SKM-1 (cell line): ENCODE measurements at regions not wholly inside any gene's neighbourhood (a gene's known extent, or its start where the extent isn't known, plus 50 kb on each side); places are given as distances from the start of the nearest gene placed in this dataset.

ENCODE experiments used
- DNase-seq: peaks from one replicate; lab custom pipeline; 2025; ENCODE audit not compliant: unreplicated experiment; lab: John Stamatoyannopoulos, UW

DNA sequence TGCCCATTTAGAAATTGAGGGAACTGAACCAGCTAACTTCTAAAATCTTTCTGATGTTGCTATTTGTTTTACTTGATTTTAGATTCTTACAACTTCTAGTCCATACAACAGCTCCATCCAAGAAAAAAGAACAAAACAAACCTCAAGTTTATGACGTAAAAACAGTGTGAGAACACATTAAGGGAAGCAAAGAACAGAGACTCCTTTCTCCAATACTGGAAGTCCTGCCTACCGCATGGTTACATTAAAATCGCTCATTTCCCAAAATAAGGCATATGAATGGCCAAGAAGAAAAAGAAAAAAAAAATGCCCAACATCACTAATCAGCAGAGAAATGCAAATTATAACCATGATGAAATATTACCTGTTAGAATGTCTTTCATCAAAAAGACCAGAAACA lies 110.0 kb downstream of the TRIB2 start:
- no peak for DNase-seq

- no peak for DNase-seq
Observed at GRCh38 chr2:12827721-12828120, 111.0 kb downstream of the TRIB2 start.

GRCh38 chr2:12828980-12829379 lies 112.2 kb downstream of the TRIB2 start:
- no peak for DNase-seq

GRCh38 chr2:12831016-12831415 lies 114.3 kb downstream of the TRIB2 start:
- no peak for DNase-seq

DNA sequence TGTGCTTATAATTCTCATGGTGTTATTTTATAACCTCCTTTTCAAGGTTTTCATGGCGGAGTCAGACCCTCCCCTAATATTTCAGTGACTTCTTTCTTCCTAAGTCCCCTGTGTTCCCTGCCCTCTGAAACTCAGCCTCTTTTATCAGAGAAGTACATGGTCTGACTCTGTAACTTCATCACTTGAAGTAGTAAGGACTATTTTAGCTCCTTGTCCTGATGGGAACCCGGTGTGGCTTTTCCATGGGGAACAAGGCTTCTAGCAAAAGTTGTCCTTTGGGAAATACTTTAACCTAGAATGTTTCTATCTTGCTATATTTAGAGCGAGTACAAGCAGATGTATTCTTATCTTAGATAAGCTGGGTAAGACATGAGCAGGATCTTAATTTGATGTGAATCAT lies 117.5 kb downstream of the TRIB2 start:
- no peak for DNase-seq

DNA sequence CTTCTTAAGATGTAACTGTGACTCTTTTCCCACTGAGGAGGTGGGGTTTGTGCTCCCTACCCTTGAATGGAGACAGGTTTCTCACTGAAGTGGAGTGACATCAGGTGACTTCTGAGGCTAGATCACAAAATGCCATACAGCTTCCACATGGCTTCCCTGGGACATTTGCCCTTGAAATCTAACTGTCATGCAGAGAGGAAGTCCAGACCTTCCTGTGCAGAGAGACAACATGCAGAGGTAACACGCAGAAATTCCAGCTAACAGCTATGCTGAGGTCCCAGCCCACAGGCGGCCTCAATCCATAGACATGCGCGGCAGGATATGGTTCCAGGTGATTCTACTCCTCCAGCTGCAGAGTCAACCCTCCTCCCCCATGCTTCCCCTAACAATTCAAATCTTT lies 119.0 kb downstream of the TRIB2 start:
- DNase-seq: no peak

- DNase-seq: no peak
Observed at GRCh38 chr2:12839339-12839738, 122.6 kb downstream of the TRIB2 start.

- DNase-seq: no peak
Observed at GRCh38 chr2:12841021-12841420, 124.3 kb downstream of the TRIB2 start.

DNA sequence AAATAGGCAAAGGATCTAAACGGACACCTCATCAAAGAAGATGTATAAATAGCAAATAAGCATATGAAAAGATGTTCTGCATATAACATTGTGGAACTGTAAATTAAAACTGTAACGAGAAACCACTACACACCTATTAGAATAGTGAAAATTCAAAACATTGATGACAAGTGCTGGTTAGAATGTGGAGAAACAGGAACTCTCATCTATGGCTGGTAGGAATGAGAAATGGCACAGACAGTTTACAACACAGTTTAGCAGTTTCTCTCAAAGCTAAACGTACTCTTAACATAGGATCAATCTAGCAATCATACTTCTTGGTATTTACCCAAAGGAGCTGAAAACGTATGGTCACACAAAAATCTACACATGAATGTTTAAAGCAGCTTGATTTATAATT lies 126.2 kb downstream of the TRIB2 start:
- DNase-seq: no peak

- DNase-seq: no peak
Observed at GRCh38 chr2:12844511-12844910, 127.8 kb downstream of the TRIB2 start.

DNA sequence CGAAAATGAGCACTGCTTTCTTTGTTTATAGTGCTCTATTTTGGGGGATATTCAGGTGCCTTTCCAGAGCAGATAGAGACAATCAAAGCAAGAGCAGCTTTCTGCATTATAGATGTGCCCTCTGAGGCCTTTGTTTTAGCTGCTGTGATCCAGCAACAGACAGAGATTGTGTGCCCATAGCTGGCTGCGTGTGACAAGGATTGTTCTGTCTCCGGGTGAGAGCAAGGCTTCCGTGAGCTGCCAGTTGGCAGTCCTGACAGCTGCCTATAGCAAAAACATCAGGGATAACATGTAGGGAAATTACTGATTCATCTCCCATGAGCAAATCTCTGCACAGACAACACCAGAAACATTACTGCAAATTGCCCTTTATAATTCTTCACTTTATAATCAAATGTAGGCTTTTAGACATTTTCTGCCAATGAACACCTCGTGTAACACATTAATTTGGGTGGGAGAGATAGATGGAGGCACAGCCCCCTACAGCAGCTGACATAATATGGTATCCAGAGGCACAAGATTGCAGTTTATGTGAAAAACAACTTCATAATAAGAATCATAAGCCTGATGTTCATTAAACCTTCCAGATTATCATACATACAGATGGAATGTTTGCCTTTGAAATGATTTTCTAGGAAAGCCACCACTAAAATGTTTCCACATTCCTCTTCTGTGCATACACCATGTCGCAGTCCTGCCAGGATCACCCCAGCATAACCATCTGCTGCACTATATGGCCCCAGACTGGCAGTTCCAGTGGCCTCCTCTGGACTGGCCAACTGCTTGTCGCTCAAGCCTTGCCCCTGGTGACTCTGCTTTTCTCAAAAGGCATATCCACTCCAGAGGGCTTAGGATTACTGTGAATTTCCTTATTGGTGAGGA lies 131.2 kb downstream of the TRIB2 start:
- no peak for DNase-seq

DNA sequence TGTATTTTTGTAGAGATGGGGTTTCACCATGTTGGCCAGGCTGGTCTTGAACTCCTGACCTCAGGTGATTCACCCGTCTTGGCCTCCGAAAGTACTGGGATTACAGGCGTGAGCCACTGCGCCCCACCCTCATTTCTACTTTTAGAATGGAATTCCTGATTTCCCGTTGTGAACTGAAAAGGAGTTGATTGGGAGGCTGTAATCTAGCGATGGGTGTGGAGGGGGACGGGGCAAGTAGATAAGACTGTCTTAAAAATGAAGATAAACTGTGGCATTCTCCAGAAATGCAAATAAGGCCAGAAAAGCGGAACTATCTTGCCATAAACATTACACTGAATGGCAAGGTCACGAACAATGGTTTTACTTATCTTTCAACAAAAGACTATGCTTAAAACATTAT lies 135.4 kb downstream of the TRIB2 start:
- DNase-seq: no peak

DNA sequence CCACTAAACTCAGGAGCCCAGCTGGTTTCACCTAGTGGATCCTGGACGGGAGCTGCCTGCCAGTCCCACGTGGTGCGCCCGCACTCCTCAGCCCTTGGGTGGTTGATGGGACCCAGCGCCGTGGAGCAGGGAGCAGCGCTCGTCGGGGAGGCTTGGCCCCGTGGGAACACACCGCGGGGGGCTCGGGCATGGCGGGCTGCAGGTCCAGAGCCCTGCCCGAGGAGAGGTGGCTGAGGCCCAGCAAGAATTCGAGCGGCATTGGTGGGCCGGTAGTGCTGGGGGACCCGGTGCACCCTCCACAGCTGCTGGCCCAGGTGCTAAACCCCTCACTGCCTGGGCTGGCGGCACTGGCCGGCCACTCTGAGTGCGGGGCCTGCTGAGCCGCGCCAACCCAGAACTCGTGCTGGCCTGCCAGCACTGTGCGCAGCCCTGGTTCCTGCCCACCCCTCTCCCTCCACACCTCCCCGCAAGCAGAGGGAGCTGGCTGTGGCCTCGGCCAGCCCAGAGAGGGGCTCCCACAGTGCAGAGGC lies 137.3 kb downstream of the TRIB2 start:
- no peak for DNase-seq

- DNase-seq: no peak
Observed at GRCh38 chr2:12855508-12855907, 138.8 kb downstream of the TRIB2 start.

DNA sequence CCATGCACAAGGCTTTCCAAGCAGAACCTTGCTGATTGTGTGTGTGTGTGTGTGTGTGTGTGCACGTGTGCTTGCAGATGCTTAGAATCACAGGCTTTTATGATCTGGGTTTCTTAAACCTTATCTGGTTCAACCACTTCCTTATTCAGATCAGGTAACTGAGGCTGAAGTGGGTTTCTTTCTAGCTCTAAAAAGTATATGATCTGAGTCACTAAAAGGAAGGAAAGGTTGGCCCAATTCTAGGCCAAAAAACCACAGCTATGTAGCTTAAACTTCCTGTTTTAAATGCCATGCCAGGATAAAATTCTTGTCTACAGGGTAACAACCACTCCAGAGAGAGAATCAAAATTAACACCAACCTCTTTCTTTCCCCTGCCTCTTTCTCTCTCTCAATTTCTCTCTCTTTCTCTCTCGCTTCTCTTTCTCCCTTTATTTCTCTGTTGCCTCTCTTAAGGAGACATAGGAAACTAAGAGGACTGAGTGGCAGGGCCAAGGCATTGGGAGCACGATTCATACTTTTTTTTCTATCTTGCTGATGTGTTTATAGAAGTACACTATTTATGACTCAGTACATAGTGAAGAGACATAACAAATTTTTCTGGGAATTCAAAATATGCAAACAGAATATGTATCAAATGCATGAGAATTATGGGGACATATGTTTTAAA lies 140.3 kb downstream of the TRIB2 start:
- DNase-seq: peak; percentile 92

GRCh38 chr2:12857891-12858290 lies 141.2 kb downstream of the TRIB2 start:
- DNase-seq: no peak

GRCh38 chr2:12858786-12859185 lies 142.1 kb downstream of the TRIB2 start:
- DNase-seq: no peak

DNA sequence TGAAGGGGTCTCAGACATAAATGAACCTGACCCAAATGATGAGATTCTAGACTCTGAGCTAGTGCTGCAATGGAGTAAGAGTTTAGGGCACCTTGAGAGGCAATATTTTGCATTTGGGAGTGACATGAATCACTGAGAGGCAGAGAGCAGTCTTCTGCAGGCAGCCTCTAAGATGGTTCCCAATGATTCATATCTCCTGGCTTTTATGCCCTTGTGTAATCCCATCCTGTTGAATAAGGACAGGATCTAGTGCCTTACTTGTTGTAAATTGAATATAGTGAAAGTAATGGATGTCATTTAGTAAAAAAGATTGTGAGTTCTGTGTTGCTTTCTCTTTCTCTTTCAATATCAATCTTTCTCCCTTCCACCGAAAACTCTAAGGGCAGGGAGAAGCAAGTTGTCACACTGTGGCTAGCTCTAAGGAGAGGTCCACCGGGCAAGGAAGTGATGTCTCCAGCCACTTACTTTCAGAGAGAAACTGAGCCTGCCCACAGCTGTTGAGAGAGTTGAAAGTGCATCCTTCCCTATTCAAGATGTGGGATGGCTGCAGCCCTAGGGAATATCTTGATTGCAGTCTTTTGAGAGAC lies 144.7 kb downstream of the TRIB2 start:
- DNase-seq: no peak

- no peak for DNase-seq
Observed at GRCh38 chr2:12862541-12862940, 145.8 kb downstream of the TRIB2 start.

DNA sequence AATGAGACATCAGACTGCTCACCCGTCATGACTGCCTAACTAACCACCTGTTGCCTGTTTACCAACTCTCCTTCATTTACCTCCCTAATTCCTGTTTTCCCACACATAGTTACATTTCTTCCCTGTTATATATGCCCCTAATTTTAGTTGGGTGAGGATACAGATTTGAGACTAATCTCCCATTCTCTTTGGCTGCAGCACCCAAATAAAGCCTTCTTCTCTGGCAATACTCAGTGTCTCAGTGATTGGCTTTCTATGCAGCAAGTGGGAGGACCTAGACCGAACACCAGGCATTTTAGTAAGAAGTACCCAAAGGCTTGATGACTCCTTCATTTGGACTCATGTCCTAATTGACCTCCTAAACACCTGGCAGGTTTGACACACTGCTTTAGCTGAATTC lies 147.2 kb downstream of the TRIB2 start:
- DNase-seq: no peak

GRCh38 chr2:12867631-12868287 lies 151.0 kb downstream of the TRIB2 start:
- no peak for DNase-seq
